Panc1 (cell line): ENCODE measurements at regions not wholly inside any gene's neighbourhood (a gene's known extent, or its start where the extent isn't known, plus 50 kb on each side); places are given as distances from the start of the nearest gene placed in this dataset.

Experiments used
- ATAC-seq: fragments of 200-7000 bp; cut with Tn5 transposase; 2 replicates; pipeline ENCODE4 v1.9.1; 2020; ENCODE audit warnings: mild to moderate bottlenecking, moderate library complexity
- BruUV-seq: library from RNA; stranded (reverse); fragments of 400-500 nt; replicated peaks from 2 replicates; lab custom pipeline; 2021; lab: Mats Ljungman, UMichigan
- CTCF ChIA-PET: fragments of 300-600 bp; sonication (Branson Sonifier 250); formaldehyde crosslinking; loops from one replicate; lab custom pipeline; 2022; ENCODE audit warnings: antibody characterized with exemption; lab: Charles Lee
- POLR2A ChIA-PET: fragments of 300-600 bp; sonication (Branson Sonifier 250); formaldehyde crosslinking; loops from one replicate; lab custom pipeline; 2022; ENCODE audit warnings: antibody characterized with exemption; lab: Charles Lee
- DNase-seq: peaks from one replicate; pipeline ENCODE4 v3.0.0-alpha.2; 2010; ENCODE audit warnings: low read depth, low spot score
- H3K27ac ChIP-seq: 2 replicates; pipeline ENCODE4 v1.5.1; 2011; ENCODE audit warnings: mild to moderate bottlenecking, low read length, inconsistent platforms
- H3K27me3 ChIP-seq: fragments of 200-500 bp; sonication (Bioruptor generic); 2 replicates; pipeline ENCODE4 v1.6.0; 2014; ENCODE audit warnings: low read length, inconsistent platforms; ENCODE audit not compliant: control insufficient read depth, insufficient read depth
- H3K36me3 ChIP-seq: fragments of 200-500 bp; sonication (Bioruptor generic); 2 replicates; pipeline ENCODE4 v1.5.1; 2014; ENCODE audit warnings: inconsistent platforms, mild to moderate bottlenecking, low read length, moderate library complexity; ENCODE audit not compliant: control insufficient read depth, insufficient read depth
- H3K4me1 ChIP-seq: 2 replicates; pipeline ENCODE4 v1.5.1; 2011; ENCODE audit warnings: inconsistent platforms, mild to moderate bottlenecking, low read length, moderate library complexity; ENCODE audit not compliant: control insufficient read depth, insufficient read depth
- H3K4me3 ChIP-seq, 2 experiments: 2 replicates each; pipeline ENCODE4 v1.5.1; 2011 to 2012; ENCODE audit warnings: low read depth in 2 of 2, low read length in 2 of 2, mild to moderate bottlenecking in 2 of 2, inconsistent platforms in 1 of 2, moderate library complexity in 1 of 2
- H3K9me3 ChIP-seq: fragments of 200-500 bp; sonication (Bioruptor generic); 2 replicates; pipeline ENCODE4 v1.5.1; 2014; ENCODE audit warnings: low read depth, mild to moderate bottlenecking, inconsistent platforms, low read length, moderate library complexity; ENCODE audit not compliant: control insufficient read depth, insufficient read depth
- CTCF ChIP-seq: fragments of 450-650 bp; IDR thresholded peaks from 2 replicates; pipeline ENCODE4 v1.5.1; 2017; ENCODE audit warnings: mild to moderate bottlenecking
- POLR2AphosphoS5 ChIP-seq: IDR thresholded peaks from 2 replicates; pipeline ENCODE4 v1.6.1; 2012; ENCODE audit warnings: mild to moderate bottlenecking, low read depth, low read length, moderate library complexity
- REST ChIP-seq, 2 experiments: IDR thresholded peaks; 2 replicates each; pipeline ENCODE4 v1.6.1; 2011 to 2012; ENCODE audit warnings: low read depth in 2 of 2, control low read depth in 1 of 2, low read length in 1 of 2, mild to moderate bottlenecking in 1 of 2, moderate library complexity in 1 of 2; ENCODE audit not compliant: insufficient read depth in 1 of 2
- SIN3A ChIP-seq: IDR thresholded peaks from 2 replicates; pipeline ENCODE4 v1.6.1; 2012; ENCODE audit warnings: low read depth, mild to moderate bottlenecking, low read length, moderate library complexity, borderline replicate concordance; ENCODE audit not compliant: insufficient read depth
- TCF7L2 ChIP-seq: IDR thresholded peaks from 2 replicates; pipeline ENCODE4 v1.6.1; 2011; ENCODE audit warnings: mild to moderate bottlenecking, low read depth, low read length, inconsistent platforms
- in situ Hi-C: cut with HindIII; loops from 2 replicates; pipeline ENCODE4 v1.10.0; 2016; ENCODE audit warnings: low sequenced_read_pairs, low pct_unique_long_range_greater_than_20kb
- intact Hi-C: fragments of 100-400 bp; cut with micrococcal nuclease; formaldehyde crosslinking; loops from one replicate; pipeline ENCODE4 v1.10.0; 2022; ENCODE audit not compliant: unreplicated experiment

GRCh38 chr10:36888925-36889573 is 236.3 kb upstream of the ANKRD30A start:
- in situ Hi-C loops: no loop called here

GRCh38 chr10:36886303-36886891 is 239.0 kb upstream of the ANKRD30A start:
- POLR2A ChIA-PET: no interaction called here
- in situ Hi-C loops (no loop called here), intact Hi-C loops (no loop called here)
- BruUV-seq: no TSS peak
- CTCF ChIA-PET: no interaction called here
- H3K4me1 ChIP-seq: no peaks in the 10 kb centered on the region
- TF ChIP-seq TCF7L2: no peak
- TF ChIP-seq CTCF: no peak
- TF ChIP-seq POLR2AphosphoS5: no peak
- no peak for TF ChIP-seq SIN3A
- TF ChIP-seq REST (IDR thresholded peaks at IDR 0.05; ENCODE audit: insufficient read depth in 1 of 2, low read depth in 2 of 2, low read length in 1 of 2): no peak
- H3K36me3 ChIP-seq: no peaks in the 10 kb centered on the region
- DNase-seq (no peak), ATAC-seq (no peak)
- H3K4me3 ChIP-seq: no peak overlapping the region
- H3K27me3 ChIP-seq: no peaks in the 10 kb centered on the region
- no peak overlapping the region for H3K27ac ChIP-seq
- no peaks in the 10 kb centered on the region for H3K9me3 ChIP-seq

More at GRCh38 chr10:36888925-36889573, 236.3 kb upstream of the ANKRD30A start:
- ATAC-seq (no peak), DNase-seq (peak; percentile 13)
- Histone ChIP-seq H3K27me3 (no peaks in the 10 kb centered on the region), H3K4me3 (no peak overlapping the region), H3K27ac (no peak overlapping the region), H3K36me3 (no peaks in the 10 kb centered on the region; the same call in 1 of the 2 replicates), H3K9me3 (no peaks in the 10 kb centered on the region), H3K4me1 (no peaks in the 10 kb centered on the region)
- ChIA-PET CTCF (no interaction called here), POLR2A (no interaction called here)
- no peak for TF ChIP-seq TCF7L2
- no peak for TF ChIP-seq REST (IDR thresholded peaks at IDR 0.05; ENCODE audit: insufficient read depth in 1 of 2, low read depth in 2 of 2, low read length in 1 of 2)
- no peak for TF ChIP-seq POLR2AphosphoS5
- TF ChIP-seq CTCF: peak; percentile 70
- TF ChIP-seq SIN3A: no peak
- intact Hi-C loops: no loop called here
- BruUV-seq: no TSS peak
